ENCODE measurements at regions not wholly inside any gene's neighbourhood (a gene's known extent, or its start where the extent isn't known, plus 50 kb on each side); places are given as distances from the start of the nearest gene placed in this dataset.
"Not testable (repeated sequence)": the region's sequence is repeated elsewhere in the genome, so short reads cannot be mapped to it uniquely, and the experiment has no call there.

DNA sequence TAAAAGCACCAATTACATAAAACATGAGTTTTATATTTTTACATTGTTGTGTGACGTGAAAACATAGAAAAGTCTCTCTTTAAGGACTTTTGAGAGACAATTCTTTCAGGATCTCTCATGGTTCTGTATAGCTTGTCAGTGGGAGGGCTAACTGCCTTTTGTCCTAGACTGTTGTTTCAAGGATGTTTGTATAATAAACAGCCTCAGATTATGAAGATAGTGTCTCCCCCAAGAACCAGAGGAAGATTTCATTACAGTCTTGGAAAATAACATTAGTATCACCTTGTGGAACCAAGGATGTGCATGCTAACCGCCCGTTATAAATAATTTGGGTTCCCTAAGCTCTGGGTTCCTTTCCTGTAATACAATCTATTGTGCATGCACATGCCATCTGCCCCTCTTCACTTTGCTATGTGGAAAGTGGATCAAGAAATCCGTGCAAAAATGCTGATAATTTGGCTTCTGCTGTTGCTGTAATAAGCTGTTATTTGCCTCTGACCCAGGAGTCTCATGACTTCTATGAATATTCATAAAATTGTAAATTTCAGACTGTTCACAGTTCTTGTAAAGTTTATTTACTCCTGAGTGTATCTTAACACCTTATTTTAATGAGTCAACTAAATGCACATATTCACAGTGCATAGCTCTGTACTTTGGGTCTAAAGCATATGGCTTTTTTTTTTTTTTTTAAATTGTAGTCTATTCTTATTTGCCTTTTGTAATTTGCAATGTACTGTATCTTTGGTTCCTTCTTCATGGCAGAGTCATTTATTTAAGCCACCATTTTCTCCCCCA, 265.5 kb downstream of the PTH2R start:
- no peak for TF ChIP-seq CTCF (IDR thresholded peaks at IDR 0.05)
- no peak for DNase-seq
- Mint-ChIP-seq H3K4me3 (no peak overlapping the region), H3K9me3 (peaks cover 53% of the 10 kb centered on the region), H3K27me3 (ENCODE audit: insufficient read depth) (no peaks in the 10 kb centered on the region), H3K4me1 (ENCODE audit: low read depth) (no peaks in the 10 kb centered on the region), H3K36me3 (ENCODE audit: low read depth) (no peaks in the 10 kb centered on the region), H3K27ac (no peak overlapping the region)

DNA sequence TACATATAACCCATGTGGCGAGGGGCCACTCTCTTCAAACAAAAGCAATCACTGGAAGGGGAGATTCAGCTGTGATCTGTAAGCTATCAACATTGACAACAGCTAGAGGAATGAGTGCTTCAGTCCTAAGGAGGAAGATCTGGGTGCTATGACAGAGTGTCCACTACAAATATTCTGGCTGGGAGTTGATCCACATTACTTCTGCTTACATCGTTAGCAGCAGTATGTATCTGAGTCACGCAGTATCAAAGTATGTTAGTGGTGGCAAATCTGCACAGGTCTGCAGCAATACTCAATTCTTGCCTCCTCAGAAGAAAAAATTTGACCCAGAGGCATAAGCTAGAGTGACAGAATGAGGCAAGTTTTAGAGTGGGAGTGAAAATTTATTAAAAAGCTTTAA, 267.0 kb downstream of the PTH2R start:
- no peak for TF ChIP-seq CTCF (IDR thresholded peaks at IDR 0.05)
- H3K4me1 Mint-ChIP-seq (ENCODE audit: low read depth): no peaks in the 10 kb centered on the region
- H3K27me3 Mint-ChIP-seq (ENCODE audit: insufficient read depth): no peaks in the 10 kb centered on the region; the same call in 1 of the 2 replicates
- H3K4me3 Mint-ChIP-seq: no peak overlapping the region
- H3K27ac Mint-ChIP-seq: no peak overlapping the region
- no peaks in the 10 kb centered on the region for H3K36me3 Mint-ChIP-seq (ENCODE audit: low read depth)
- DNase-seq: no peak
- H3K9me3 Mint-ChIP-seq: peaks cover 55% of the 10 kb centered on the region

GRCh38 chr2:208674919-208675318, 268.3 kb downstream of the PTH2R start:
- H3K27me3 Mint-ChIP-seq (ENCODE audit: insufficient read depth): no peaks in the 10 kb centered on the region; the same call in 1 of the 2 replicates
- TF ChIP-seq CTCF (IDR thresholded peaks at IDR 0.05): no peak
- H3K4me3 Mint-ChIP-seq: no peak overlapping the region
- H3K36me3 Mint-ChIP-seq (ENCODE audit: low read depth): no peaks in the 10 kb centered on the region
- H3K9me3 Mint-ChIP-seq: peaks cover 59% of the 10 kb centered on the region
- no peaks in the 10 kb centered on the region for H3K4me1 Mint-ChIP-seq (ENCODE audit: low read depth)
- H3K27ac Mint-ChIP-seq: no peak overlapping the region
- no peak for DNase-seq

- H3K4me3 Mint-ChIP-seq: not testable (repeated sequence)
Observed at GRCh38 chr2:208685929-208686328, 279.3 kb downstream of the PTH2R start.

GRCh38 chr2:208686665-208687064, 280.1 kb downstream of the PTH2R start:
- no peak for TF ChIP-seq CTCF (IDR thresholded peaks at IDR 0.05)
- Mint-ChIP-seq H3K9me3 (peaks cover 58% of the 10 kb centered on the region), H3K4me3 (no peak overlapping the region), H3K27ac (no peak overlapping the region), H3K27me3 (ENCODE audit: insufficient read depth) (no peaks in the 10 kb centered on the region), H3K4me1 (ENCODE audit: low read depth) (no peaks in the 10 kb centered on the region), H3K36me3 (ENCODE audit: low read depth) (peaks cover 5% of the 10 kb centered on the region; the same call in 1 of the 2 replicates)
- DNase-seq: no peak

More at GRCh38 chr2:208685929-208686328, 279.3 kb downstream of the PTH2R start:
- DNase-seq; H3K36me3 Mint-ChIP-seq (ENCODE audit: low read depth); H3K4me1 Mint-ChIP-seq (ENCODE audit: low read depth); H3K27ac Mint-ChIP-seq; H3K27me3 Mint-ChIP-seq (ENCODE audit: insufficient read depth): not testable (repeated sequence)
- peaks cover 59% of the 10 kb centered on the region for H3K9me3 Mint-ChIP-seq

GRCh38 chr2:208687720-208688119, 281.1 kb downstream of the PTH2R start:
- H3K27me3 Mint-ChIP-seq (ENCODE audit: insufficient read depth); H3K27ac Mint-ChIP-seq; H3K36me3 Mint-ChIP-seq (ENCODE audit: low read depth); H3K4me1 Mint-ChIP-seq (ENCODE audit: low read depth); DNase-seq; H3K4me3 Mint-ChIP-seq: not testable (repeated sequence)
- H3K9me3 Mint-ChIP-seq: peaks cover 55% of the 10 kb centered on the region
